Keratinocyte (primary cell): ENCODE measurements at regions not wholly inside any gene's neighbourhood (a gene's known extent, or its start where the extent isn't known, plus 50 kb on each side); places are given as distances from the start of the nearest gene placed in this dataset.

Experiments
- CTCF ChIP-seq, 3 experiments: IDR thresholded peaks in 1 of 3; conservative IDR thresholded peaks in 1 of 3; optimal IDR thresholded peaks in 1 of 3; 2 replicates in 2 of 3; 3 replicates in 1 of 3; pipeline versions ENCODE3 to v1.5.1; 2011; ENCODE audit warnings: low read length in 3 of 3, mild to moderate bottlenecking in 3 of 3, moderate library complexity in 2 of 3, control low read depth in 1 of 3, inconsistent platforms in 1 of 3; ENCODE audit not compliant: insufficient read depth in 2 of 3; ENCODE audit errors: extremely low read depth in 1 of 3
- EZH2 ChIP-seq: IDR thresholded peaks from one replicate; pipeline ENCODE4 v1.6.1; 2012; ENCODE audit warnings: inconsistent platforms, mild to moderate bottlenecking, low read length, moderate library complexity

GRCh38 chr10:30215623-30216022 is 133.5 kb downstream of the MTPAP start:
- TF ChIP-seq CTCF (optimal IDR thresholded peaks at IDR 0.05 in 1 of 3, IDR thresholded peaks at IDR 0.05 in 1 of 3, conservative IDR thresholded peaks at IDR 0.05 in 1 of 3; ENCODE audit: extremely low read depth in 1 of 3, insufficient read depth in 2 of 3, low read length in 3 of 3): no peak
- TF ChIP-seq EZH2: no peak
